ENCODE measurements at regions not wholly inside any gene's neighbourhood (a gene's known extent, or its start where the extent isn't known, plus 50 kb on each side); places are given as distances from the start of the nearest gene placed in this dataset.

- TF ChIP-seq CHD7 (IDR thresholded peaks at IDR 0.05; ENCODE audit: insufficient replicate concordance, low read length) (no peak), SIRT6 (IDR thresholded peaks at IDR 0.05; ENCODE audit: low read length) (no peak), CTCF (IDR thresholded peaks at IDR 0.05; ENCODE audit: control extremely low read depth in 1 of 3, insufficient read depth in 1 of 3, low read depth in 1 of 3, low read length in 3 of 3) (no peak)
These were observed 51.1 kb upstream of the MIER3 start (continued) for GRCh38 chr5:57002959-57003485.
